Endothelial cell of umbilical vein (primary cell): ENCODE measurements at regions not wholly inside any gene's neighbourhood (a gene's known extent, or its start where the extent isn't known, plus 50 kb on each side); places are given as distances from the start of the nearest gene placed in this dataset.

Source experiments
- BruUV-seq: library from RNA; stranded (reverse); fragments of 400-500 nt; replicated peaks from 2 replicates; lab custom pipeline; 2021; lab: Mats Ljungman, UMichigan
- CTCF ChIA-PET: fragments of 300-600, 350-600 bp; sonication (Branson Sonifier 250); formaldehyde crosslinking; loops from one replicate; lab custom pipeline; 2021; ENCODE audit warnings: antibody characterized with exemption, inconsistent platforms; lab: Charles Lee
- POLR2A ChIA-PET: fragments of 300-600, 350-600 bp; sonication (Branson Sonifier 250); formaldehyde crosslinking; loops from one replicate; lab custom pipeline; 2021; ENCODE audit warnings: antibody characterized with exemption, inconsistent platforms; lab: Charles Lee
- DNase-seq: peaks from one replicate; pipeline ENCODE4 v3.0.0-alpha.2; 2011; ENCODE audit warnings: low read depth, low spot score
- FAIRE-seq: peaks from 2 replicates; lab custom pipeline; 2011; peaks lifted over from hg19 to GRCh38; lab: Jason Lieb, UNC
- H2AFZ ChIP-seq: 2 replicates; pipeline ENCODE4 v1.6.0; 2012; ENCODE audit warnings: low read depth, low read length, control low read depth, inconsistent platforms
- H3K27ac ChIP-seq: 2 replicates; pipeline ENCODE4 v1.5.1; 2011; ENCODE audit warnings: low read depth, mild to moderate bottlenecking, control low read depth, low read length, moderate library complexity; ENCODE audit not compliant: insufficient read depth
- H3K27me3 ChIP-seq, 2 experiments: 2 replicates each; pipeline versions ENCODE4 v1.6.0 to v1.6.1; 2011; ENCODE audit warnings: low read length in 2 of 2, mixed read lengths in 1 of 2; ENCODE audit not compliant: control insufficient read depth in 2 of 2, insufficient read depth in 2 of 2
- H3K36me3 ChIP-seq, 2 experiments: 2 replicates in 1 of 2; 3 replicates in 1 of 2; pipeline ENCODE4 v1.5.1; 2011; ENCODE audit warnings: low read length in 2 of 2, mild to moderate bottlenecking in 1 of 2, moderate library complexity in 1 of 2; ENCODE audit not compliant: control insufficient read depth in 2 of 2, insufficient read depth in 2 of 2; ENCODE audit errors: extremely low read depth in 1 of 2
- H3K4me1 ChIP-seq: 3 replicates; pipeline ENCODE4 v1.5.1; 2011; ENCODE audit warnings: mild to moderate bottlenecking, low read length; ENCODE audit not compliant: control insufficient read depth, insufficient read depth; ENCODE audit errors: extremely low read depth
- H3K4me2 ChIP-seq: 2 replicates; pipeline ENCODE4 v1.6.1; 2011; ENCODE audit warnings: low read length, control low read depth, mixed read lengths; ENCODE audit not compliant: insufficient read depth
- H3K4me3 ChIP-seq, 3 experiments: fragments of 200-600 bp in 1 of 3; sonication (generic), shearing (Covaris generic) in 1 of 3; replicated peaks in 1 of 3; 2 replicates each; pipeline ENCODE4 v1.5.1; 2011 to 2016; ENCODE audit warnings: control low read depth in 3 of 3, low read length in 3 of 3, mild to moderate bottlenecking in 2 of 3, inconsistent platforms in 1 of 3, low read depth in 1 of 3, moderate library complexity in 1 of 3; ENCODE audit not compliant: insufficient read depth in 1 of 3
- H3K79me2 ChIP-seq: 2 replicates; pipeline ENCODE4 v1.6.0; 2012; ENCODE audit warnings: low read length, inconsistent platforms; ENCODE audit not compliant: control insufficient read depth, insufficient read depth
- H3K9ac ChIP-seq: replicated peaks from 2 replicates; pipeline ENCODE3; 2011; ENCODE audit warnings: low read length, control low read depth; ENCODE audit not compliant: insufficient read depth; ENCODE audit errors: extremely low read depth
- H3K9me1 ChIP-seq: replicated peaks from 3 replicates; pipeline ENCODE4 v1.6.0; 2011; ENCODE audit warnings: mild to moderate bottlenecking, low read length; ENCODE audit not compliant: control insufficient read depth, insufficient read depth; ENCODE audit errors: extremely low read depth
- H3K9me3 ChIP-seq: replicated peaks from 2 replicates; pipeline ENCODE4 v1.5.1; 2012; ENCODE audit warnings: low read length, inconsistent platforms; ENCODE audit not compliant: control insufficient read depth, insufficient read depth
- H4K20me1 ChIP-seq: replicated peaks from 2 replicates; pipeline ENCODE3; 2011; ENCODE audit warnings: mild to moderate bottlenecking, low read length; ENCODE audit not compliant: control insufficient read depth, insufficient read depth; ENCODE audit errors: extremely low read depth
- CTCF ChIP-seq, 2 donors: IDR thresholded peaks; 1 replicate in 1 of 2; 2 replicates in 1 of 2; pipeline ENCODE4 v1.5.1; 2011; ENCODE audit warnings: low read length in 2 of 2, mild to moderate bottlenecking in 2 of 2, moderate library complexity in 2 of 2, control low read depth in 1 of 2, inconsistent platforms in 1 of 2, low read depth in 1 of 2; ENCODE audit not compliant: insufficient read depth in 1 of 2; ENCODE audit errors: extremely low read depth in 1 of 2
- EZH2 ChIP-seq: IDR thresholded peaks from 2 replicates; pipeline ENCODE4 v1.6.1; 2012; ENCODE audit warnings: borderline replicate concordance, low read depth, mild to moderate bottlenecking, moderate library complexity, low read length, inconsistent platforms; ENCODE audit not compliant: severe bottlenecking
- FOS ChIP-seq: IDR thresholded peaks from 2 replicates; pipeline ENCODE4 v1.6.1; 2011; ENCODE audit warnings: mild to moderate bottlenecking, low read length, moderate library complexity, borderline replicate concordance; ENCODE audit not compliant: insufficient read depth
- GATA2 ChIP-seq: IDR thresholded peaks from 2 replicates; pipeline ENCODE4 v1.7.0; 2011; ENCODE audit warnings: low read depth, mild to moderate bottlenecking, moderate library complexity, mixed read lengths, low read length; ENCODE audit not compliant: insufficient read length, insufficient read depth
- JUN ChIP-seq: IDR thresholded peaks from 2 replicates; pipeline ENCODE4 v1.6.1; 2011; ENCODE audit warnings: borderline replicate concordance, low read depth; ENCODE audit not compliant: insufficient read length, insufficient read depth
- MAX ChIP-seq: IDR thresholded peaks from 2 replicates; pipeline ENCODE4 v1.6.1; 2011; ENCODE audit not compliant: insufficient read depth, insufficient read length
- MYC ChIP-seq: IDR thresholded peaks from one replicate; pipeline ENCODE4 v1.6.1; 2011; ENCODE audit warnings: mild to moderate bottlenecking, low read depth, low read length
- POLR2A ChIP-seq: IDR thresholded peaks from 2 replicates; pipeline ENCODE4 v1.6.1; 2012; ENCODE audit warnings: low read depth, mild to moderate bottlenecking, control low read depth, low read length
- POLR2AphosphoS5 ChIP-seq: IDR thresholded peaks from 2 replicates; pipeline ENCODE4 v1.6.1; 2012; ENCODE audit warnings: low read depth, mild to moderate bottlenecking, control low read depth, low read length, moderate library complexity; ENCODE audit not compliant: insufficient read depth
- dilution Hi-C: fragments of 300-500 bp; cut with MboI; formaldehyde crosslinking; loops from one replicate; pipeline ENCODE4 v1.15.0; 2019; ENCODE audit warnings: low sequenced_read_pairs; ENCODE audit not compliant: extremely low pct_ligation_motif_present
- intact Hi-C: fragments of 100-400 bp; cut with micrococcal nuclease; formaldehyde crosslinking; loops from one replicate; pipeline ENCODE4 v1.10.0; 2022

- Histone ChIP-seq H3K36me3 (no peaks in the 10 kb centered on the region), H3K4me1 (no peaks in the 10 kb centered on the region), H2AFZ (no peak overlapping the region), H3K9me3 (no peaks in the 10 kb centered on the region), H3K9ac (no peak overlapping the region), H3K4me3 (no peak overlapping the region), H3K4me2 (no peak overlapping the region), H3K9me1 (no peaks in the 10 kb centered on the region), H3K27ac (no peak overlapping the region), H4K20me1 (no peaks in the 10 kb centered on the region), H3K27me3 (no peaks in the 10 kb centered on the region), H3K79me2 (no peaks in the 10 kb centered on the region)
- TF ChIP-seq MAX (no peak), GATA2 (no peak), CTCF (IDR thresholded peaks at IDR 0.05; ENCODE audit: extremely low read depth in 1 of 2, insufficient read depth in 1 of 2, low read depth in 1 of 2, low read length in 2 of 2) (no peak), POLR2A (no peak), MYC (no peak), FOS (no peak), EZH2 (no peak), POLR2AphosphoS5 (no peak), JUN (no peak)
- no peak for FAIRE-seq
- intact Hi-C loops (no loop called here), dilution Hi-C loops (no loop called here)
- ChIA-PET POLR2A (no interaction called here), CTCF (no interaction called here)
- BruUV-seq = no TSS peak
- DNase-seq = no peak
These were observed 121.8 kb upstream of the SPAG17 start for GRCh38 chr1:118306851-118307250.
